Neural progenitor cell (in vitro differentiated cells): ENCODE measurements at regions not wholly inside any gene's neighbourhood (a gene's known extent, or its start where the extent isn't known, plus 50 kb on each side); places are given as distances from the start of the nearest gene placed in this dataset.

Source experiments
- CTCF ChIP-seq: fragments of 200-600 bp; sonication (generic); IDR thresholded peaks from 2 replicates; pipeline ENCODE4 v1.5.1; 2017; ENCODE audit warnings: antibody characterized with exemption, mild to moderate bottlenecking
- EZH2 ChIP-seq: fragments of 200-600 bp; sonication (generic); IDR thresholded peaks from 2 replicates; pipeline ENCODE4 v1.6.1; 2017; ENCODE audit warnings: antibody characterized with exemption, mild to moderate bottlenecking, moderate library complexity

GRCh38 chr9:2292733-2293132 lies 277.6 kb downstream of the SMARCA2 start:
- TF ChIP-seq CTCF, result no peak
- TF ChIP-seq EZH2, result no peak
